ENCODE measurements at regions not wholly inside any gene's neighbourhood (a gene's known extent, or its start where the extent isn't known, plus 50 kb on each side); places are given as distances from the start of the nearest gene placed in this dataset.
"Not testable (repeated sequence)": the region's sequence is repeated elsewhere in the genome, so short reads cannot be mapped to it uniquely, and the experiment has no call there.

- DNase-seq, result no peak
- Histone ChIP-seq H3K9me3 (no peaks in the 10 kb centered on the region), H3K9ac (ENCODE audit: low read depth in 2 of 2, low read length in 2 of 2) (no peak overlapping the region), H3K36me3 (no peaks in the 10 kb centered on the region), H3K27ac (no peak overlapping the region), H3K27me3 (no peaks in the 10 kb centered on the region), H3K4me3 (no peak overlapping the region), H3K4me1 (no peaks in the 10 kb centered on the region)
- intact Hi-C loops (cut with DNase I), result no loop called here
- no peak for TF ChIP-seq CTCF (IDR thresholded peaks at IDR 0.05)
Measured at GRCh38 chr1:157217486-157217885, 79.3 kb upstream of the ETV3 start.

GRCh38 chr1:157213836-157214235 is 75.6 kb upstream of the ETV3 start:
- DNase-seq, result no peak
- intact Hi-C loops (cut with DNase I), result no loop called here
- no peak overlapping the region for H3K27ac ChIP-seq
- H3K4me1 ChIP-seq, result no peaks in the 10 kb centered on the region
- H3K9me3 ChIP-seq, result no peaks in the 10 kb centered on the region
- TF ChIP-seq CTCF (IDR thresholded peaks at IDR 0.05), result no peak
- no peaks in the 10 kb centered on the region for H3K27me3 ChIP-seq
- no peak overlapping the region for H3K9ac ChIP-seq (ENCODE audit: low read depth in 2 of 2, low read length in 2 of 2)
- H3K4me3 ChIP-seq, result no peak overlapping the region
- no peaks in the 10 kb centered on the region for H3K36me3 ChIP-seq

DNA sequence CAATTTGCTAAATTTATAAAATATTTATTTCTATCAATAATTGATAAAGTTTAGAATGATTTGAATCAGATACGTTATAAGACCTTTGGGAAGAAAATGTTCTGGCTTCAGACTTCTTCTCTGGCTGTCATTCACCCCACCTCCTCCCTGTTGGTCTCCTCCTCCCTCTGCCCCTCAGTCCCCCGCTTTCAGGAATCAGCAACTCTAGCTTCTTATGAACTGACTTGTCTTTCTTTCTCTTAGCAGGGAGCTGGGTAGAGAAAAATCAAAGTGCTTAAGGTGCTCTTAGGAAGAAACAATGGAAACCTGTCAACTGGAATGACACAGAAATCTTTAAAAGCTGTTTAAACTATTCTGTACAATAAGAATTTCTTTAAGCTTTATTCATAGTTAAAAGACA is 71.3 kb upstream of the ETV3 start:
- no peak for DNase-seq
- H3K27ac ChIP-seq, result no peak overlapping the region
- intact Hi-C loops (cut with DNase I), result no loop called here

DNA sequence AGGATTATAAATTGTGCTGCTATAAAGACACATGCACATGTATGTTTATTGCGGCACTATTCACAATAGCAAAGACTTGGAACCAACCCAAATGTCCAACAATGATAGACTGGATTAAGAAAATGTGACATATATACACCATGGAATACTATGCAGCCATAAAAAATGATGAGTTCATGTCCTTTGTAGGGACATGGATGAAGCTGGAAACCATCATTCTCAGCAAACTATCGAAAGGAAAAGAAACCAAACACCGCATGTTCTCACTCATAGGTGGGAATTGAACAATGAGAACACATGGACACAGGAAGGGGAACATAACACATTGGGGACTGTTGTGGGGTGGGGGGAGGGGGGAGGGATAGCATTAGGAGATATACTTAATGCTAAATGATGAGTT is 67.8 kb upstream of the ETV3 start:
- H3K4me1 ChIP-seq; H3K27ac ChIP-seq; H3K4me3 ChIP-seq; H3K36me3 ChIP-seq; DNase-seq; intact Hi-C loops (cut with DNase I); H3K9me3 ChIP-seq; H3K9ac ChIP-seq (ENCODE audit: low read depth in 2 of 2, low read length in 2 of 2); H3K27me3 ChIP-seq: not testable (repeated sequence)

More for the DNA sequence above, 71.3 kb upstream of the ETV3 start:
- Histone ChIP-seq H3K9ac (ENCODE audit: low read depth in 2 of 2, low read length in 2 of 2) (no peak overlapping the region), H3K36me3 (no peaks in the 10 kb centered on the region), H3K4me1 (no peaks in the 10 kb centered on the region), H3K27me3 (no peaks in the 10 kb centered on the region), H3K4me3 (no peak overlapping the region), H3K9me3 (no peaks in the 10 kb centered on the region)
- TF ChIP-seq CTCF (IDR thresholded peaks at IDR 0.05), result no peak

DNA sequence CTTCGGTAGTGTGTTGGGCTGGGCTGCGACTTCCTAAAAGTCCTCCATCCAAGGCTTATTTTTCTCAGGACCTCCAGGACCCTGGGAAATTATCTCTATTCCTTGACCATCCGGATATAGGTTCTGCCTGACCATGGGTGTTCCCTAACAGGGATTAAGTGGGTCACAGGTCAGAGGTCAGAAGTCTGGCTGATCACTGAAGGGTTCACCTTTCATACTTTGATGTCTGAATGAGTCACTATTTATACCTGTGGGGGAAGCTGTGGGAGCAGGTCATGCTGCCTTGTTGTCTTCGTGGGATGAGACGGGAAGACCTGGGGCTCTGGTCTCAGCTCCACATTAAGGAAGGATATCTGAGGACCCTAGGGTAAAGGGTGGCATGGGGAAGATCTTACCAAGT is 65.0 kb upstream of the ETV3 start:
- Histone ChIP-seq H3K4me1 (no peaks in the 10 kb centered on the region), H3K27ac (no peak overlapping the region), H3K27me3 (no peaks in the 10 kb centered on the region), H3K9ac (ENCODE audit: low read depth in 2 of 2, low read length in 2 of 2) (no peak overlapping the region), H3K36me3 (no peaks in the 10 kb centered on the region), H3K4me3 (no peak overlapping the region), H3K9me3 (no peaks in the 10 kb centered on the region)
- DNase-seq, result no peak
- intact Hi-C loops (cut with DNase I), result no loop called here
- TF ChIP-seq CTCF (IDR thresholded peaks at IDR 0.05), result no peak

DNA sequence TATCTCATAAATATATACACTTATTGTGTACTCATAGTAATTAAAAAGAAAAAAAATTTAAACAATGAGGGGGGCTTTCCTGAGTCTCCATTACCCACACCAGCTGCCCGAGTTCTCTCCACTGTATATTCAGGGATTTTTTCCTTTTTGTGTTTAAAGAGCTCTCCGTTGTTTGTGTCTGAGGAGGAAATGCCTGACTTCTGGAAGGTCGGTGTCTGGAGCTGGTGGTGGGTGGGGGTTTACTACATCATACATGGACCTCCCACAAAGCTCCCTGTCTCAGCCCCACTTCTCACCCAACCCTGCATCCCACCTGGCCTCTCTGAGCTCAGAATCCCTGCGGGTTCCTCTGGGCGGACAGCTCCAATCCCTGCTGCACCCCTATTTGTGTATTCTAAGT is 64.1 kb upstream of the ETV3 start:
- H3K4me1 ChIP-seq, result no peaks in the 10 kb centered on the region
- no peak for TF ChIP-seq CTCF (IDR thresholded peaks at IDR 0.05)
- no peaks in the 10 kb centered on the region for H3K27me3 ChIP-seq
- no peak overlapping the region for H3K4me3 ChIP-seq
- no peak overlapping the region for H3K9ac ChIP-seq (ENCODE audit: low read depth in 2 of 2, low read length in 2 of 2)
- no peak overlapping the region for H3K27ac ChIP-seq
- no peaks in the 10 kb centered on the region for H3K36me3 ChIP-seq
- intact Hi-C loops (cut with DNase I), result no loop called here
- no peaks in the 10 kb centered on the region for H3K9me3 ChIP-seq
- no peak for DNase-seq
